A549 (cell line): ENCODE measurements at regions not wholly inside any gene's neighbourhood (a gene's known extent, or its start where the extent isn't known, plus 50 kb on each side); places are given as distances from the start of the nearest gene placed in this dataset.

Experiments used
- CBX2 ChIP-seq: fragments of 200-600 bp; sonication (generic); IDR thresholded peaks from 2 replicates; pipeline ENCODE4 v1.6.1; 2016; ENCODE audit warnings: low read depth, mild to moderate bottlenecking, borderline replicate concordance
- CHD4 ChIP-seq: fragments of 200-600 bp; sonication (generic); IDR thresholded peaks from 2 replicates; pipeline ENCODE4 v1.6.1; 2016; ENCODE audit warnings: antibody characterized with exemption, mild to moderate bottlenecking, borderline replicate concordance
- EP300 ChIP-seq, 2 experiments: fragments of >200 bp; sonication (Bioruptor Twin); formaldehyde crosslinking; IDR thresholded peaks; 2 replicates in 1 of 2; 3 replicates in 1 of 2; pipeline ENCODE4 v1.6.1; 2016 to 2017
- GATA3 ChIP-seq: IDR thresholded peaks from 2 replicates; pipeline ENCODE4 v1.6.1; 2012; ENCODE audit warnings: borderline replicate concordance
- NPAS2 ChIP-seq: fragments of 250-450 bp; sonication (Bioruptor Pico); IDR thresholded peaks from 2 replicates; pipeline ENCODE4 v1.8.0; 2022; ENCODE audit warnings: mild to moderate bottlenecking, moderate library complexity, borderline replicate concordance
- POLR2A ChIP-seq: IDR thresholded peaks from 2 replicates; pipeline ENCODE4 v1.6.1; 2012; ENCODE audit warnings: mild to moderate bottlenecking, low read length
- SREBF2 ChIP-seq: fragments of 450-650 bp; IDR thresholded peaks from 2 replicates; pipeline ENCODE4 v1.6.1; 2014; ENCODE audit warnings: mild to moderate bottlenecking, moderate library complexity
- ZC3H11A ChIP-seq: fragments of 450-650 bp; IDR thresholded peaks from 2 replicates; pipeline ENCODE4 v1.6.1; 2014; ENCODE audit warnings: antibody characterized with exemption, mild to moderate bottlenecking
- TF ChIP-seq, protein P1 (sequence below): fragments of >200 bp; sonication (Bioruptor Twin); formaldehyde crosslinking; IDR thresholded peaks from 3 replicates; pipeline ENCODE4 v1.5.1; 2016
- TF ChIP-seq, protein P2 (sequence below): IDR thresholded peaks from 2 replicates; pipeline ENCODE4 v1.6.1; 2012
- TF ChIP-seq, protein P3 (sequence below): fragments of 450-650 bp; IDR thresholded peaks from 2 replicates; pipeline ENCODE4 v1.6.1; 2014; ENCODE audit warnings: antibody characterized with exemption

DNA sequence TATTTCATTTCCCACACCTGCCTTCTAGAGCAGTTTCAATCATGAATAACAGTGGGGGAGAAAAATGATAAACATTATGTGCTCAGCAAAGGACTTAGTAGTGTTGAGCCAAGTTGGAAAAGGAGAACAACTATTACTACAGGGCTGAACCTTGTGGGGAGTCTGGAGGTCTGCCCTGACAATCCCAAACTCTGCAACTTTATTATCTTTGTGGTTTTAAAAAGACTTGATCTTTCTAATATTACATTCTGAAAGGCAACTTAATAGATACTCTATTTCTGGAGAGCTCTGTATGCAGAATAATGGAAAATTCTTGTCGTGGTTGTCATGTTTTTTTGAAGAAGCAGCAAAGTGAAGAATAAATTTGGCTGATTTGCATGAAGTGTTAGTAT lies 116.1 kb downstream of the SPCS3 start:
- TF ChIP-seq EP300 (IDR thresholded peaks at IDR 0.05) (no peak), SREBF2 (no peak), GATA3 (no peak), NPAS2 (CRISPR knock-in tag) (no peak), CBX2 (no peak), POLR2A (no peak), ZC3H11A (no peak), CHD4 (no peak)
- TF ChIP-seq, protein P1, sequence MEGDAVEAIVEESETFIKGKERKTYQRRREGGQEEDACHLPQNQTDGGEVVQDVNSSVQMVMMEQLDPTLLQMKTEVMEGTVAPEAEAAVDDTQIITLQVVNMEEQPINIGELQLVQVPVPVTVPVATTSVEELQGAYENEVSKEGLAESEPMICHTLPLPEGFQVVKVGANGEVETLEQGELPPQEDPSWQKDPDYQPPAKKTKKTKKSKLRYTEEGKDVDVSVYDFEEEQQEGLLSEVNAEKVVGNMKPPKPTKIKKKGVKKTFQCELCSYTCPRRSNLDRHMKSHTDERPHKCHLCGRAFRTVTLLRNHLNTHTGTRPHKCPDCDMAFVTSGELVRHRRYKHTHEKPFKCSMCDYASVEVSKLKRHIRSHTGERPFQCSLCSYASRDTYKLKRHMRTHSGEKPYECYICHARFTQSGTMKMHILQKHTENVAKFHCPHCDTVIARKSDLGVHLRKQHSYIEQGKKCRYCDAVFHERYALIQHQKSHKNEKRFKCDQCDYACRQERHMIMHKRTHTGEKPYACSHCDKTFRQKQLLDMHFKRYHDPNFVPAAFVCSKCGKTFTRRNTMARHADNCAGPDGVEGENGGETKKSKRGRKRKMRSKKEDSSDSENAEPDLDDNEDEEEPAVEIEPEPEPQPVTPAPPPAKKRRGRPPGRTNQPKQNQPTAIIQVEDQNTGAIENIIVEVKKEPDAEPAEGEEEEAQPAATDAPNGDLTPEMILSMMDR: no peak
- TF ChIP-seq, protein P2, sequence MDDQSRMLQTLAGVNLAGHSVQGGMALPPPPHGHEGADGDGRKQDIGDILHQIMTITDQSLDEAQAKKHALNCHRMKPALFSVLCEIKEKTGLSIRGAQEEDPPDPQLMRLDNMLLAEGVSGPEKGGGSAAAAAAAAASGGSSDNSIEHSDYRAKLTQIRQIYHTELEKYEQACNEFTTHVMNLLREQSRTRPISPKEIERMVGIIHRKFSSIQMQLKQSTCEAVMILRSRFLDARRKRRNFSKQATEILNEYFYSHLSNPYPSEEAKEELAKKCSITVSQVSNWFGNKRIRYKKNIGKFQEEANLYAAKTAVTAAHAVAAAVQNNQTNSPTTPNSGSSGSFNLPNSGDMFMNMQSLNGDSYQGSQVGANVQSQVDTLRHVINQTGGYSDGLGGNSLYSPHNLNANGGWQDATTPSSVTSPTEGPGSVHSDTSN: no peak
- TF ChIP-seq, protein P3, sequence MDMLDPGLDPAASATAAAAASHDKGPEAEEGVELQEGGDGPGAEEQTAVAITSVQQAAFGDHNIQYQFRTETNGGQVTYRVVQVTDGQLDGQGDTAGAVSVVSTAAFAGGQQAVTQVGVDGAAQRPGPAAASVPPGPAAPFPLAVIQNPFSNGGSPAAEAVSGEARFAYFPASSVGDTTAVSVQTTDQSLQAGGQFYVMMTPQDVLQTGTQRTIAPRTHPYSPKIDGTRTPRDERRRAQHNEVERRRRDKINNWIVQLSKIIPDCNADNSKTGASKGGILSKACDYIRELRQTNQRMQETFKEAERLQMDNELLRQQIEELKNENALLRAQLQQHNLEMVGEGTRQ: no peak
